ENCODE measurements at regions not wholly inside any gene's neighbourhood (a gene's known extent, or its start where the extent isn't known, plus 50 kb on each side); places are given as distances from the start of the nearest gene placed in this dataset.

DNA sequence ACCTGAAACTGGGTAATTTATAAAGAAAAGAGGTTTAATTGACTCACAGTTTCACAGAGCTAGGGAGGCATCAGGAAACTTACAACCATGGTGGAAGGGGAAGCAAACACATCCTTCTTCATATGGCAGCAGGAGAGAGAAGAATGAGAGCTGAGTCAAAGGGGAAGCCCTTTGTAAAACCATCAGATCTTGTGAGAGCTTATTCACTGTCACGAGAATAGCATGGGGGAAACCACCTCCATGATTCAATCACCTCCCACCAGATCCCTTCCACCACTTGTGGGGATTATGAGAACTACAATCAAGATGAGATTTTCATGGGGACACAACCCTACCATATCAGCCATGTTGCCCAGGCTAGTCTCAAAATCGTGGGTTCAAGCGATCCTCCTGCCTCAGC, 143.4 kb downstream of the FGF18 start:
- TF ChIP-seq, protein P1, sequence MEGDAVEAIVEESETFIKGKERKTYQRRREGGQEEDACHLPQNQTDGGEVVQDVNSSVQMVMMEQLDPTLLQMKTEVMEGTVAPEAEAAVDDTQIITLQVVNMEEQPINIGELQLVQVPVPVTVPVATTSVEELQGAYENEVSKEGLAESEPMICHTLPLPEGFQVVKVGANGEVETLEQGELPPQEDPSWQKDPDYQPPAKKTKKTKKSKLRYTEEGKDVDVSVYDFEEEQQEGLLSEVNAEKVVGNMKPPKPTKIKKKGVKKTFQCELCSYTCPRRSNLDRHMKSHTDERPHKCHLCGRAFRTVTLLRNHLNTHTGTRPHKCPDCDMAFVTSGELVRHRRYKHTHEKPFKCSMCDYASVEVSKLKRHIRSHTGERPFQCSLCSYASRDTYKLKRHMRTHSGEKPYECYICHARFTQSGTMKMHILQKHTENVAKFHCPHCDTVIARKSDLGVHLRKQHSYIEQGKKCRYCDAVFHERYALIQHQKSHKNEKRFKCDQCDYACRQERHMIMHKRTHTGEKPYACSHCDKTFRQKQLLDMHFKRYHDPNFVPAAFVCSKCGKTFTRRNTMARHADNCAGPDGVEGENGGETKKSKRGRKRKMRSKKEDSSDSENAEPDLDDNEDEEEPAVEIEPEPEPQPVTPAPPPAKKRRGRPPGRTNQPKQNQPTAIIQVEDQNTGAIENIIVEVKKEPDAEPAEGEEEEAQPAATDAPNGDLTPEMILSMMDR (conservative IDR thresholded peaks at IDR 0.05; ENCODE audit: low read depth, low read length) = no peak
- no peak overlapping the region for H3K4me3 ChIP-seq (ENCODE audit: low read depth, low read length)
- DNase-seq (ENCODE audit: low read depth) = peak; percentile 36

DNA sequence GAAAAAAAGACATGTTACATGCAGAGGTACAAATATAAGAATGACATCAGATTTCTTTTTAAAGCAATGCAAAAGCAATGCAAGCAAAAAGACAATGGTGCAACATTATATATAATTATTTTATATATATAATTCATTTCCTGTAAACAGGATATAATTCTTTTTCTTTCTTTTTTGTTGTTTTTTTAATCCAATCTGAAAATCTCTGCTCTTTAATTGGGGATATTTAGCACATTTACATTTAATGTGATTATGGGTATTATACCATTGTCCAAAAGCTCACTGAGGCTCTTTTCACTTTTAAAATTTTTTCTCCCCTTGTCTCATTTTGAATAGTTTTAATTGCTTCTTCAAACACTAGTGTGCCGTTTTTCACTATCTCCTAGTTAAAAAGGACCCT, 148.9 kb downstream of the FGF18 start:
- H3K4me3 ChIP-seq (ENCODE audit: low read depth, low read length) = no peak overlapping the region
- TF ChIP-seq, protein P1 (conservative IDR thresholded peaks at IDR 0.05; ENCODE audit: low read depth, low read length) = no peak
- no peak for DNase-seq (ENCODE audit: low read depth)

DNA sequence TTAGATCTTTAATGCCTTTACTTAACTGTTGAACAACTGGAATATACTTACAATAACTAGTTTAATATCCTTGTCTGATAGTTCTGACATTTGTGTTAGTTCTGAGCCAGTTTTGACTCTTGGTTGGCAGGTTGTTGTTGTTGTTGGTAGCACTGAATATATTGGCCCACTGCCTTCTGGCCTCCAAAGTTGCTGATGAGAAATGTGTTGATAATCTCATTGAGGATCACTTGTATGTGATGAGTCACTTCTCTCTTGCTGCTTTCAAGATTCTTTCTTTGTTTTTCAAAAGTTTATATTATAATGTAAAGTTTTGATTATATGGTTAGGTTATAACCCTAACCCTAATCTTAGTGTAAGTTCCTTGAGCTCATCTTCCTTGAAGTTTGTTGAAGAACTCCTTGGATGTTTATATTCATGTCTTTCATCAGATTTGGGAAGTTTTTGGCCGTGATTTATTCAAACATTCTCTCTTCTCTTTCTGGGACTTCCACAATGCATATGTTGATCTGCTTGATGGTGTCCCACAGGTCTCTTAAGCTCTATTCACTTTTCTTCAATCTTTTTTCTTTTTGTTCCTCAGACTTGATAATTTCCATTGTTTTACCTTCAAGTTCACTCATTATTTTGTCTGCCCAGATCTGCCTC, 149.7 kb downstream of the FGF18 start:
- DNase-seq (ENCODE audit: low read depth) = no peak
- TF ChIP-seq, protein P1 (conservative IDR thresholded peaks at IDR 0.05; ENCODE audit: low read depth, low read length) = no peak
- no peak overlapping the region for H3K4me3 ChIP-seq (ENCODE audit: low read depth, low read length)

DNA sequence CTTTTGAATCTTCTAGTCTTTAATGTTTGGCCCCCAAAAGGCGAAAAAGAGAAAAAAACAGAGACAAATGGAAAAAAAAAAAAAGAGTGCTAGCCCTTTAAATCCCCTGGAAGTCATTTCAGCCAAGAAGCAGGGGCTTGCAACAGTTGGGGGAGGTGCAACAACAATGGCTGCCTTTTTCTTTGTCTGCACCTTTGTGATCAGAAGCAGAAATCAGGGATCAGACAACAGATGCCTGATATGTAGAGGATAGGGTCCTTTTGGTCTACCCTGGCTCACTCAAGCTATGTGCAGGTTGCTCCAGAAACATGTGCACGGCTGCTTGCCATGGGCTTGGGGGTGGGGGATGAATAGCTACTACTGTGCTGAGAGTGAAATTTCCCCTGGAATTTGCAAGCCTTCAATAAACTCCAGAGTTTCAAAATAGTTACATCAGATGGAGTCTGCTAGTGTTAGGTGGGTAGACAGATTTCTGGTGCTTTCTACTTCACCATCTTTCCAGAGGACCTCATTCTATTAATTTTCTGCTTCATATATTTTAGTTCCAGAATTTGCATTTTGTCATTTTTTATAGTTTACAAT, 150.9 kb downstream of the FGF18 start:
- TF ChIP-seq, protein P1 (conservative IDR thresholded peaks at IDR 0.05; ENCODE audit: low read depth, low read length) = no peak
- H3K4me3 ChIP-seq (ENCODE audit: low read depth, low read length) = no peak overlapping the region
- DNase-seq (ENCODE audit: low read depth) = peak; percentile 18

DNA sequence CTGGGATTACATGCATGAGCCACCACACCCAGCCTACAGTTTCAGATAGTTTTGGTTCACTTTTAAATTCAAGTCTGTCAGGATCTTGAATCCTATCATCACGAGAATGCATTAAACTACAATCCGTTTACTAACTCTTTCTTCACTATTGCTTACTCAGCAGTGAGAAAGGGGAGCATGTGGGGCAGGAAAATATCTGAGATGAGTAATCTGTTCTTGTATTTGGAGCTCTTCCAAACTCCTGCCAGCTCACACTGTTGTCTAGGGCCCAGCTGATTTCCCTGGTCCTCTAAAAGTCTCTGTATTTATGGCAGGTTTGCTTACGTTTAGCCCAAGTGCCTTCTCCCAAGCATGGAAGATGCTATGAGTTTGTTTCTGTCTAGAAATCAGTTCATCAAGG, 152.2 kb downstream of the FGF18 start:
- peak; percentile 59 for DNase-seq (ENCODE audit: low read depth)
- TF ChIP-seq, protein P1 (conservative IDR thresholded peaks at IDR 0.05; ENCODE audit: low read depth, low read length) = no peak
- H3K4me3 ChIP-seq (ENCODE audit: low read depth, low read length) = no peak overlapping the region

DNA sequence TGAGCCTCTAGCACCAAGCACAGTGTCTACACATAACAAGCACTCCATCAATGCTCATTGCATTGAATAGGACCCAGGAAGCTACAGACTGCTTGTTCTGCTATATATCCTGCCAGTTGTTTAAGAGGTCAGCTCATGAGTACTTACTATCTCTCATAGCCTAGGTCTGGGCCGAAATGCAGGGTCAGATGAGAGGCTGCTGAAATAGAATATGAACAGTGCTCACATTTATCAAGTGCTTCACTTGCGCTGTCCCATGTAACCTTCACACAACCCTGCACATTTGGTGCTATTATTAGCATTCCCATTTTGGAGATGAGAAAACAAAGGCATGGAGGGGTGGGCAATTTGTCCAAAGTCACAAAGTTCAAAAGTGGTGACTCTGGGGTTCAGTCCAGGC, 153.6 kb downstream of the FGF18 start:
- TF ChIP-seq, protein P1 (conservative IDR thresholded peaks at IDR 0.05; ENCODE audit: low read depth, low read length) = no peak
- no peak overlapping the region for H3K4me3 ChIP-seq (ENCODE audit: low read depth, low read length)
- DNase-seq (ENCODE audit: low read depth) = no peak
